GM21360 (cell line): ENCODE measurements at regions not wholly inside any gene's neighbourhood (a gene's known extent, or its start where the extent isn't known, plus 50 kb on each side); places are given as distances from the start of the nearest gene placed in this dataset.
"Not testable (repeated sequence)": the region's sequence is repeated elsewhere in the genome, so short reads cannot be mapped to it uniquely, and the experiment has no call there.

Source experiments
- ATAC-seq: cut with Tn5 transposase; IDR thresholded peaks from one replicate; pipeline ENCODE4 v1.9.1; 2021; ENCODE audit warnings: mild to moderate bottlenecking, moderate library complexity; ENCODE audit not compliant: unreplicated experiment

GRCh38 chr6:164602415-164602814, 707.0 kb downstream of the C6orf118 start:
- ATAC-seq: not testable (repeated sequence)

GRCh38 chr6:164581563-164581962, 727.8 kb downstream of the C6orf118 start:
- ATAC-seq: no peak

- ATAC-seq: no peak
These were observed 730.4 kb downstream of the C6orf118 start for GRCh38 chr6:164579035-164579434.

GRCh38 chr6:164578616-164579015, 730.8 kb downstream of the C6orf118 start:
- ATAC-seq: no peak

- ATAC-seq: no peak
These were observed 738.6 kb downstream of the C6orf118 start for GRCh38 chr6:164570801-164571200.

- ATAC-seq: no peak
These were observed 739.9 kb downstream of the C6orf118 start for GRCh38 chr6:164569509-164569908.

GRCh38 chr6:164563924-164564323, 745.5 kb downstream of the C6orf118 start:
- no peak for ATAC-seq

GRCh38 chr6:164561656-164562055, 747.7 kb downstream of the C6orf118 start:
- no peak for ATAC-seq

- ATAC-seq: no peak
These were observed 754.5 kb downstream of the C6orf118 start for GRCh38 chr6:164554700-164555476.

GRCh38 chr6:164554226-164554625, 755.2 kb downstream of the C6orf118 start:
- no peak for ATAC-seq

- ATAC-seq: no peak
These were observed 757.7 kb downstream of the C6orf118 start for GRCh38 chr6:164551706-164552105.

- no peak for ATAC-seq
These were observed 762.3 kb downstream of the C6orf118 start for GRCh38 chr6:164547076-164547475.

GRCh38 chr6:164546263-164546662, 763.1 kb downstream of the C6orf118 start:
- no peak for ATAC-seq

- ATAC-seq: no peak
These were observed 775.2 kb downstream of the C6orf118 start for GRCh38 chr6:164534070-164534766.

- ATAC-seq: no peak
These were observed 776.4 kb downstream of the C6orf118 start for GRCh38 chr6:164533045-164533362.

- ATAC-seq: no peak
These were observed 777.0 kb downstream of the C6orf118 start for GRCh38 chr6:164532198-164533044.

GRCh38 chr6:164531736-164532135, 777.7 kb downstream of the C6orf118 start:
- ATAC-seq: no peak

GRCh38 chr6:164528539-164528938, 780.9 kb downstream of the C6orf118 start:
- no peak for ATAC-seq

GRCh38 chr6:164523087-164523654, 786.2 kb downstream of the C6orf118 start:
- ATAC-seq: no peak

GRCh38 chr6:164520916-164521315, 788.5 kb downstream of the C6orf118 start:
- ATAC-seq: no peak
